Body of pancreas (tissue), 4 donors: ENCODE measurements at regions not wholly inside any gene's neighbourhood (a gene's known extent, or its start where the extent isn't known, plus 50 kb on each side); places are given as distances from the start of the nearest gene placed in this dataset.

ENCODE experiments used
- POLR2A ChIP-seq, 3 donors: fragments of 450-650 bp; IDR thresholded peaks; one replicate each; pipeline ENCODE4 v1.6.1; 2016; ENCODE audit warnings: antibody characterized with exemption in 3 of 3, mild to moderate bottlenecking in 2 of 3
- TF ChIP-seq, protein P1 (sequence below), 7 experiments: fragments of 450-650 bp in 4 of 7; fragments of 200-600 bp in 3 of 7; sonication (generic) in 3 of 7; IDR thresholded peaks; one replicate each; pipeline ENCODE4 v1.5.1; 2016 to 2019; ENCODE audit warnings: antibody characterized with exemption in 7 of 7

GRCh38 chr4:3821580-3822229 is 55.5 kb downstream of the ADRA2C start:
- TF ChIP-seq, protein P1, sequence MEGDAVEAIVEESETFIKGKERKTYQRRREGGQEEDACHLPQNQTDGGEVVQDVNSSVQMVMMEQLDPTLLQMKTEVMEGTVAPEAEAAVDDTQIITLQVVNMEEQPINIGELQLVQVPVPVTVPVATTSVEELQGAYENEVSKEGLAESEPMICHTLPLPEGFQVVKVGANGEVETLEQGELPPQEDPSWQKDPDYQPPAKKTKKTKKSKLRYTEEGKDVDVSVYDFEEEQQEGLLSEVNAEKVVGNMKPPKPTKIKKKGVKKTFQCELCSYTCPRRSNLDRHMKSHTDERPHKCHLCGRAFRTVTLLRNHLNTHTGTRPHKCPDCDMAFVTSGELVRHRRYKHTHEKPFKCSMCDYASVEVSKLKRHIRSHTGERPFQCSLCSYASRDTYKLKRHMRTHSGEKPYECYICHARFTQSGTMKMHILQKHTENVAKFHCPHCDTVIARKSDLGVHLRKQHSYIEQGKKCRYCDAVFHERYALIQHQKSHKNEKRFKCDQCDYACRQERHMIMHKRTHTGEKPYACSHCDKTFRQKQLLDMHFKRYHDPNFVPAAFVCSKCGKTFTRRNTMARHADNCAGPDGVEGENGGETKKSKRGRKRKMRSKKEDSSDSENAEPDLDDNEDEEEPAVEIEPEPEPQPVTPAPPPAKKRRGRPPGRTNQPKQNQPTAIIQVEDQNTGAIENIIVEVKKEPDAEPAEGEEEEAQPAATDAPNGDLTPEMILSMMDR (IDR thresholded peaks at IDR 0.05): no peak
- TF ChIP-seq POLR2A (IDR thresholded peaks at IDR 0.05): no peak
